Sigmoid colon (tissue), 4 donors: ENCODE measurements at regions not wholly inside any gene's neighbourhood (a gene's known extent, or its start where the extent isn't known, plus 50 kb on each side); places are given as distances from the start of the nearest gene placed in this dataset.

Source experiments
- CTCF ChIP-seq, 4 experiments: fragments of 450-650 bp in 3 of 4; fragments of 200-600 bp in 1 of 4; IDR thresholded peaks; one replicate each; pipeline ENCODE4 v1.5.1; 2016 to 2019; ENCODE audit warnings: antibody characterized with exemption in 4 of 4, mild to moderate bottlenecking in 3 of 4, moderate library complexity in 2 of 4
- EP300 ChIP-seq, 4 donors: sonication (generic); formaldehyde crosslinking; IDR thresholded peaks; one replicate each; pipeline ENCODE4 v1.6.1; 2017; ENCODE audit warnings: antibody characterized with exemption in 4 of 4
- POLR2A ChIP-seq, 2 donors: fragments of 450-650 bp; IDR thresholded peaks; one replicate each; pipeline ENCODE4 v1.6.1; 2016; ENCODE audit warnings: antibody characterized with exemption in 2 of 2, mild to moderate bottlenecking in 2 of 2, moderate library complexity in 2 of 2

DNA sequence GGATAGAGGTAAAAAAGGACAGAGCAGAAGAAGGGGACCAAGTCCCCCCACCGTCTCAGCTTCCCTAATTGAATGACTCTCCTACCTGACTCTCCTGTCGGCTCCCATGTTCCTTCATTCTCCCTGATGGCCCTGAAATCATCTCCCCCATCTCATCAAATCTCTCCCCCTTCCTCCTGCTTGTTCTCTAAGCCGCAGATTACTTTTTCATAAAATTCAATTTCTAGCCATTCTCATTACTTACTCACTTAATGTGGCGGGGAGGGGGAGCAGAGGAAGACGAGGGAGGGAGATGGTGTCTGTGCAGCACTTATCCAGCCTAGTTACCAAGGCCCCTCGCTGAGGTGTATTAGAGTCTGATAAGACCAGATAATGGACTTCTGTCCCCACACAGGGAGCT, 161.5 kb downstream of the CCT6B start:
- TF ChIP-seq CTCF (IDR thresholded peaks at IDR 0.05) (no peak), EP300 (IDR thresholded peaks at IDR 0.05) (no peak), POLR2A (IDR thresholded peaks at IDR 0.05) (no peak)
